GM23338 (cell line): ENCODE measurements at regions not wholly inside any gene's neighbourhood (a gene's known extent, or its start where the extent isn't known, plus 50 kb on each side); places are given as distances from the start of the nearest gene placed in this dataset.

Source experiments
- ATAC-seq: fragments of 200-7000 bp; cut with Tn5 transposase; 3 replicates; pipeline ENCODE4 v1.9.1; 2020
- DNase-seq: peaks from one replicate; pipeline ENCODE4 v3.0.0-alpha.2; 2015; ENCODE audit warnings: low spot score
- H2AFZ ChIP-seq: fragments of 200-600 bp; sonication (generic); 2 replicates; pipeline ENCODE4 v1.8.0; 2016; ENCODE audit warnings: antibody characterized with exemption, mild to moderate bottlenecking, moderate library complexity
- H3F3A ChIP-seq: fragments of 200-600 bp; sonication (generic); replicated peaks from 2 replicates; pipeline ENCODE4 v1.8.0; 2017; ENCODE audit warnings: antibody characterized with exemption, mixed run types, low read depth
- H3K27ac ChIP-seq: fragments of 200-600 bp; sonication (generic); 2 replicates; pipeline ENCODE4 v1.6.1; 2016; ENCODE audit warnings: low read depth
- H3K27me3 ChIP-seq: fragments of 200-600 bp; sonication (generic); 2 replicates; pipeline ENCODE4 v1.8.0; 2016; ENCODE audit warnings: mild to moderate bottlenecking, mixed run types, moderate library complexity; ENCODE audit not compliant: insufficient read depth
- H3K36me3 ChIP-seq: fragments of 200-600 bp; sonication (generic); 2 replicates; pipeline ENCODE4 v1.8.0; 2016; ENCODE audit warnings: mild to moderate bottlenecking; ENCODE audit not compliant: insufficient read depth
- H3K4me1 ChIP-seq: fragments of 200-600 bp; sonication (generic); 2 replicates; pipeline ENCODE4 v1.8.0; 2016; ENCODE audit warnings: mild to moderate bottlenecking, moderate library complexity; ENCODE audit not compliant: insufficient read depth
- H3K4me2 ChIP-seq: fragments of 200-600 bp; sonication (generic); 2 replicates; pipeline ENCODE4 v1.7.1; 2017; ENCODE audit warnings: mixed run types
- H3K4me3 ChIP-seq: fragments of 200-600 bp; sonication (generic); 2 replicates; pipeline ENCODE4 v1.6.1; 2016; ENCODE audit warnings: mixed run types
- H3K79me2 ChIP-seq: fragments of 200-600 bp; sonication (generic); replicated peaks from 2 replicates; pipeline ENCODE4 v1.8.0; 2017; ENCODE audit warnings: mild to moderate bottlenecking; ENCODE audit not compliant: insufficient read depth
- H3K9me2 ChIP-seq: fragments of 200-600 bp; sonication (generic); 2 replicates; pipeline ENCODE4 v1.8.0; 2017; ENCODE audit not compliant: insufficient read depth
- H4K20me1 ChIP-seq: fragments of 200-600 bp; sonication (generic); replicated peaks from 2 replicates; pipeline ENCODE4 v1.8.0; 2017; ENCODE audit warnings: mild to moderate bottlenecking; ENCODE audit not compliant: insufficient read depth
- H3K27ac Mint-ChIP-seq: 2 replicates; pipeline ENCODE4 v1.8.0; 2020; ENCODE audit warnings: inconsistent platforms, mild to moderate bottlenecking, moderate library complexity, mixed read lengths
- H3K27me3 Mint-ChIP-seq: 3 replicates; pipeline ENCODE4 v1.8.0; 2022; ENCODE audit warnings: low read depth, mild to moderate bottlenecking, moderate library complexity, mixed read lengths, inconsistent platforms; ENCODE audit not compliant: insufficient read depth, poor library complexity
- H3K36me3 Mint-ChIP-seq: 3 replicates; pipeline ENCODE4 v1.8.0; 2021; ENCODE audit warnings: low read depth, mild to moderate bottlenecking, inconsistent platforms, moderate library complexity, mixed read lengths
- H3K4me1 Mint-ChIP-seq: 3 replicates; pipeline ENCODE4 v1.8.0; 2020; ENCODE audit warnings: mild to moderate bottlenecking, inconsistent platforms, mixed read lengths
- H3K4me3 Mint-ChIP-seq: 3 replicates; pipeline ENCODE4 v1.8.0; 2021; ENCODE audit warnings: moderate library complexity, mild to moderate bottlenecking, inconsistent platforms, mixed read lengths
- H3K9me3 Mint-ChIP-seq: 3 replicates; pipeline ENCODE4 v1.8.0; 2020; ENCODE audit warnings: moderate library complexity, mild to moderate bottlenecking, inconsistent platforms, mixed read lengths
- CREB1 ChIP-seq: fragments of 250-450 bp; sonication (Bioruptor Pico); IDR thresholded peaks from 2 replicates; pipeline ENCODE4 v1.5.0; 2020; ENCODE audit warnings: low read depth, mild to moderate bottlenecking, moderate library complexity
- CTCF ChIP-seq, 2 experiments: fragments of 200-600 bp in 1 of 2; sonication (generic) in 1 of 2; conservative IDR thresholded peaks; 2 replicates each; pipeline versions ENCODE4 v1.5.1 to v1.6.1; 2016 to 2017; ENCODE audit warnings: antibody characterized with exemption in 2 of 2, low read depth in 2 of 2, mild to moderate bottlenecking in 2 of 2, moderate library complexity in 1 of 2
- EZH2 ChIP-seq: fragments of 200-600 bp; sonication (generic); IDR thresholded peaks from one replicate; pipeline ENCODE4 v1.8.0; 2017; ENCODE audit warnings: antibody characterized with exemption, mild to moderate bottlenecking, low read depth; ENCODE audit not compliant: unreplicated experiment
- EZH2phosphoT487 ChIP-seq: fragments of 200-600 bp; sonication (generic); IDR thresholded peaks from one replicate; pipeline ENCODE4 v1.8.1; 2018; ENCODE audit warnings: antibody characterized with exemption; ENCODE audit not compliant: unreplicated experiment
- JUNB ChIP-seq: IDR thresholded peaks from one replicate; pipeline ENCODE4 v1.6.1; 2016; ENCODE audit warnings: antibody characterized with exemption; ENCODE audit not compliant: unreplicated experiment
- NANOG ChIP-seq: IDR thresholded peaks from 2 replicates; pipeline ENCODE4 v1.6.1; 2016; ENCODE audit warnings: antibody characterized with exemption, borderline replicate concordance
- POLR2AphosphoS5 ChIP-seq: IDR thresholded peaks from 2 replicates; pipeline ENCODE4 v1.6.1; 2016; ENCODE audit warnings: antibody characterized with exemption, low read depth
- REST ChIP-seq: IDR thresholded peaks from one replicate; pipeline ENCODE4 v1.6.1; 2018; ENCODE audit warnings: antibody characterized with exemption; ENCODE audit not compliant: unreplicated experiment
- STAT1 ChIP-seq: IDR thresholded peaks from one replicate; pipeline ENCODE4 v1.6.1; 2016; ENCODE audit warnings: antibody characterized with exemption; ENCODE audit not compliant: unreplicated experiment
- ZNF114 ChIP-seq: fragments of 250-450 bp; sonication (Bioruptor Pico); IDR thresholded peaks from 2 replicates; pipeline ENCODE4 v1.5.0; 2020; ENCODE audit warnings: mild to moderate bottlenecking, moderate library complexity
- ZNF331 ChIP-seq: fragments of 250-450 bp; sonication (Bioruptor Pico); IDR thresholded peaks from 2 replicates; pipeline ENCODE4 v1.5.0; 2020; ENCODE audit warnings: low read depth, mild to moderate bottlenecking, moderate library complexity
- TF ChIP-seq, protein P1 (sequence below): IDR thresholded peaks from 2 replicates; pipeline ENCODE4 v1.6.1; 2016; ENCODE audit warnings: antibody characterized with exemption
- TF ChIP-seq, protein P2 (sequence below): fragments of 250-450 bp; sonication (Bioruptor Pico); IDR thresholded peaks from 2 replicates; pipeline ENCODE4 v1.5.0; 2020; ENCODE audit warnings: mild to moderate bottlenecking, moderate library complexity

- Histone ChIP-seq H4K20me1 (no peaks in the 10 kb centered on the region), H3K4me2 (no peak overlapping the region), H3K27ac (no peak overlapping the region), H3K27me3 (no peaks in the 10 kb centered on the region), H3K36me3 (no peaks in the 10 kb centered on the region), H3K9me2 (no peaks in the 10 kb centered on the region), H3F3A (no peaks in the 10 kb centered on the region), H3K4me1 (no peaks in the 10 kb centered on the region), H3K4me3 (no peak overlapping the region), H3K79me2 (no peaks in the 10 kb centered on the region), H2AFZ (no peak overlapping the region)
- H3K27me3 Mint-ChIP-seq, result no peaks in the 10 kb centered on the region
- H3K9me3 Mint-ChIP-seq, result no peaks in the 10 kb centered on the region
- H3K36me3 Mint-ChIP-seq, result no peaks in the 10 kb centered on the region
- DNase-seq, result no peak
- H3K4me1 Mint-ChIP-seq, result no peaks in the 10 kb centered on the region; the same call in 1 of the 3 replicates
- no peak overlapping the region for H3K4me3 Mint-ChIP-seq
- no peak overlapping the region for H3K27ac Mint-ChIP-seq
- TF ChIP-seq JUNB (no peak), NANOG (no peak), EZH2 (no peak), CTCF (conservative IDR thresholded peaks at IDR 0.05; ENCODE audit: low read depth in 2 of 2) (no peak), ZNF114 (no peak), POLR2AphosphoS5 (no peak), ZNF331 (no peak), REST (no peak), CREB1 (CRISPR knock-in tag) (no peak), STAT1 (no peak), EZH2phosphoT487 (no peak)
- TF ChIP-seq, protein P1, sequence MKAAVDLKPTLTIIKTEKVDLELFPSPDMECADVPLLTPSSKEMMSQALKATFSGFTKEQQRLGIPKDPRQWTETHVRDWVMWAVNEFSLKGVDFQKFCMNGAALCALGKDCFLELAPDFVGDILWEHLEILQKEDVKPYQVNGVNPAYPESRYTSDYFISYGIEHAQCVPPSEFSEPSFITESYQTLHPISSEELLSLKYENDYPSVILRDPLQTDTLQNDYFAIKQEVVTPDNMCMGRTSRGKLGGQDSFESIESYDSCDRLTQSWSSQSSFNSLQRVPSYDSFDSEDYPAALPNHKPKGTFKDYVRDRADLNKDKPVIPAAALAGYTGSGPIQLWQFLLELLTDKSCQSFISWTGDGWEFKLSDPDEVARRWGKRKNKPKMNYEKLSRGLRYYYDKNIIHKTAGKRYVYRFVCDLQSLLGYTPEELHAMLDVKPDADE, result no peak
- TF ChIP-seq, protein P2, sequence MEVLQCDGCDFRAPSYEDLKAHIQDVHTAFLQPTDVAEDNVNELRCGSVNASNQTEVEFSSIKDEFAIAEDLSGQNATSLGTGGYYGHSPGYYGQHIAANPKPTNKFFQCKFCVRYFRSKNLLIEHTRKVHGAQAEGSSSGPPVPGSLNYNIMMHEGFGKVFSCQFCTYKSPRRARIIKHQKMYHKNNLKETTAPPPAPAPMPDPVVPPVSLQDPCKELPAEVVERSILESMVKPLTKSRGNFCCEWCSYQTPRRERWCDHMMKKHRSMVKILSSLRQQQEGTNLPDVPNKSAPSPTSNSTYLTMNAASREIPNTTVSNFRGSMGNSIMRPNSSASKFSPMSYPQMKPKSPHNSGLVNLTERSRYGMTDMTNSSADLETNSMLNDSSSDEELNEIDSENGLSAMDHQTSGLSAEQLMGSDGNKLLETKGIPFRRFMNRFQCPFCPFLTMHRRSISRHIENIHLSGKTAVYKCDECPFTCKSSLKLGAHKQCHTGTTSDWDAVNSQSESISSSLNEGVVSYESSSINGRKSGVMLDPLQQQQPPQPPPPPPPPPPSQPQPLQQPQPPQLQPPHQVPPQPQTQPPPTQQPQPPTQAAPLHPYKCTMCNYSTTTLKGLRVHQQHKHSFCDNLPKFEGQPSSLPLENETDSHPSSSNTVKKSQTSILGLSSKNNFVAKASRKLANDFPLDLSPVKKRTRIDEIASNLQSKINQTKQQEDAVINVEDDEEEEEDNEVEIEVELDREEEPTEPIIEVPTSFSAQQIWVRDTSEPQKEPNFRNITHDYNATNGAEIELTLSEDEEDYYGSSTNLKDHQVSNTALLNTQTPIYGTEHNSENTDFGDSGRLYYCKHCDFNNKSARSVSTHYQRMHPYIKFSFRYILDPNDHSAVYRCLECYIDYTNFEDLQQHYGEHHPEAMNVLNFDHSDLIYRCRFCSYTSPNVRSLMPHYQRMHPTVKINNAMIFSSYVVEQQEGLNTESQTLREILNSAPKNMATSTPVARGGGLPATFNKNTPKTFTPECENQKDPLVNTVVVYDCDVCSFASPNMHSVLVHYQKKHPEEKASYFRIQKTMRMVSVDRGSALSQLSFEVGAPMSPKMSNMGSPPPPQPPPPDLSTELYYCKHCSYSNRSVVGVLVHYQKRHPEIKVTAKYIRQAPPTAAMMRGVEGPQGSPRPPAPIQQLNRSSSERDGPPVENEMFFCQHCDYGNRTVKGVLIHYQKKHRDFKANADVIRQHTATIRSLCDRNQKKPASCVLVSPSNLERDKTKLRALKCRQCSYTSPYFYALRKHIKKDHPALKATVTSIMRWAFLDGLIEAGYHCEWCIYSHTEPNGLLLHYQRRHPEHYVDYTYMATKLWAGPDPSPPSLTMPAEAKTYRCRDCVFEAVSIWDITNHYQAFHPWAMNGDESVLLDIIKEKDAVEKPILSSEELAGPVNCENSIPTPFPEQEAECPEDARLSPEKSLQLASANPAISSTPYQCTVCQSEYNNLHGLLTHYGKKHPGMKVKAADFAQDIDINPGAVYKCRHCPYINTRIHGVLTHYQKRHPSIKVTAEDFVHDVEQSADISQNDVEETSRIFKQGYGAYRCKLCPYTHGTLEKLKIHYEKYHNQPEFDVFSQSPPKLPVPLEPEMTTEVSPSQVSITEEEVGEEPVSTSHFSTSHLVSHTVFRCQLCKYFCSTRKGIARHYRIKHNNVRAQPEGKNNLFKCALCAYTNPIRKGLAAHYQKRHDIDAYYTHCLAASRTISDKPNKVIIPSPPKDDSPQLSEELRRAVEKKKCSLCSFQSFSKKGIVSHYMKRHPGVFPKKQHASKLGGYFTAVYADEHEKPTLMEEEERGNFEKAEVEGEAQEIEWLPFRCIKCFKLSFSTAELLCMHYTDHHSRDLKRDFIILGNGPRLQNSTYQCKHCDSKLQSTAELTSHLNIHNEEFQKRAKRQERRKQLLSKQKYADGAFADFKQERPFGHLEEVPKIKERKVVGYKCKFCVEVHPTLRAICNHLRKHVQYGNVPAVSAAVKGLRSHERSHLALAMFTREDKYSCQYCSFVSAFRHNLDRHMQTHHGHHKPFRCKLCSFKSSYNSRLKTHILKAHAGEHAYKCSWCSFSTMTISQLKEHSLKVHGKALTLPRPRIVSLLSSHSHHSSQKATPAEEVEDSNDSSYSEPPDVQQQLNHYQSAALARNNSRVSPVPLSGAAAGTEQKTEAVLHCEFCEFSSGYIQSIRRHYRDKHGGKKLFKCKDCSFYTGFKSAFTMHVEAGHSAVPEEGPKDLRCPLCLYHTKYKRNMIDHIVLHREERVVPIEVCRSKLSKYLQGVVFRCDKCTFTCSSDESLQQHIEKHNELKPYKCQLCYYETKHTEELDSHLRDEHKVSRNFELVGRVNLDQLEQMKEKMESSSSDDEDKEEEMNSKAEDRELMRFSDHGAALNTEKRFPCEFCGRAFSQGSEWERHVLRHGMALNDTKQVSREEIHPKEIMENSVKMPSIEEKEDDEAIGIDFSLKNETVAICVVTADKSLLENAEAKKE (CRISPR knock-in tag), result no peak
- ATAC-seq, result no peak
These were observed 82.7 kb upstream of the CARMIL1 start for GRCh38 chr6:25196464-25196863.
